GM23338 (cell line): ENCODE measurements at regions not wholly inside any gene's neighbourhood (a gene's known extent, or its start where the extent isn't known, plus 50 kb on each side); places are given as distances from the start of the nearest gene placed in this dataset.

ENCODE experiments used
- ATAC-seq: fragments of 200-7000 bp; cut with Tn5 transposase; 3 replicates; pipeline ENCODE4 v1.9.1; 2020
- DNase-seq: peaks from one replicate; pipeline ENCODE4 v3.0.0-alpha.2; 2015; ENCODE audit warnings: low spot score
- H2AFZ ChIP-seq: fragments of 200-600 bp; sonication (generic); 2 replicates; pipeline ENCODE4 v1.8.0; 2016; ENCODE audit warnings: antibody characterized with exemption, mild to moderate bottlenecking, moderate library complexity
- H3F3A ChIP-seq: fragments of 200-600 bp; sonication (generic); replicated peaks from 2 replicates; pipeline ENCODE4 v1.8.0; 2017; ENCODE audit warnings: antibody characterized with exemption, mixed run types, low read depth
- H3K27ac ChIP-seq: fragments of 200-600 bp; sonication (generic); 2 replicates; pipeline ENCODE4 v1.6.1; 2016; ENCODE audit warnings: low read depth
- H3K27me3 ChIP-seq: fragments of 200-600 bp; sonication (generic); 2 replicates; pipeline ENCODE4 v1.8.0; 2016; ENCODE audit warnings: mild to moderate bottlenecking, mixed run types, moderate library complexity; ENCODE audit not compliant: insufficient read depth
- H3K36me3 ChIP-seq: fragments of 200-600 bp; sonication (generic); 2 replicates; pipeline ENCODE4 v1.8.0; 2016; ENCODE audit warnings: mild to moderate bottlenecking; ENCODE audit not compliant: insufficient read depth
- H3K4me1 ChIP-seq: fragments of 200-600 bp; sonication (generic); 2 replicates; pipeline ENCODE4 v1.8.0; 2016; ENCODE audit warnings: mild to moderate bottlenecking, moderate library complexity; ENCODE audit not compliant: insufficient read depth
- H3K4me2 ChIP-seq: fragments of 200-600 bp; sonication (generic); 2 replicates; pipeline ENCODE4 v1.7.1; 2017; ENCODE audit warnings: mixed run types
- H3K4me3 ChIP-seq: fragments of 200-600 bp; sonication (generic); 2 replicates; pipeline ENCODE4 v1.6.1; 2016; ENCODE audit warnings: mixed run types
- H3K79me2 ChIP-seq: fragments of 200-600 bp; sonication (generic); replicated peaks from 2 replicates; pipeline ENCODE4 v1.8.0; 2017; ENCODE audit warnings: mild to moderate bottlenecking; ENCODE audit not compliant: insufficient read depth
- H3K9me2 ChIP-seq: fragments of 200-600 bp; sonication (generic); 2 replicates; pipeline ENCODE4 v1.8.0; 2017; ENCODE audit not compliant: insufficient read depth
- H4K20me1 ChIP-seq: fragments of 200-600 bp; sonication (generic); replicated peaks from 2 replicates; pipeline ENCODE4 v1.8.0; 2017; ENCODE audit warnings: mild to moderate bottlenecking; ENCODE audit not compliant: insufficient read depth
- H3K27ac Mint-ChIP-seq: 2 replicates; pipeline ENCODE4 v1.8.0; 2020; ENCODE audit warnings: inconsistent platforms, mild to moderate bottlenecking, moderate library complexity, mixed read lengths
- H3K27me3 Mint-ChIP-seq: 3 replicates; pipeline ENCODE4 v1.8.0; 2022; ENCODE audit warnings: low read depth, mild to moderate bottlenecking, moderate library complexity, mixed read lengths, inconsistent platforms; ENCODE audit not compliant: insufficient read depth, poor library complexity
- H3K36me3 Mint-ChIP-seq: 3 replicates; pipeline ENCODE4 v1.8.0; 2021; ENCODE audit warnings: low read depth, mild to moderate bottlenecking, inconsistent platforms, moderate library complexity, mixed read lengths
- H3K4me1 Mint-ChIP-seq: 3 replicates; pipeline ENCODE4 v1.8.0; 2020; ENCODE audit warnings: mild to moderate bottlenecking, inconsistent platforms, mixed read lengths
- H3K4me3 Mint-ChIP-seq: 3 replicates; pipeline ENCODE4 v1.8.0; 2021; ENCODE audit warnings: moderate library complexity, mild to moderate bottlenecking, inconsistent platforms, mixed read lengths
- H3K9me3 Mint-ChIP-seq: 3 replicates; pipeline ENCODE4 v1.8.0; 2020; ENCODE audit warnings: moderate library complexity, mild to moderate bottlenecking, inconsistent platforms, mixed read lengths
- CREB1 ChIP-seq: fragments of 250-450 bp; sonication (Bioruptor Pico); IDR thresholded peaks from 2 replicates; pipeline ENCODE4 v1.5.0; 2020; ENCODE audit warnings: low read depth, mild to moderate bottlenecking, moderate library complexity
- EZH2 ChIP-seq: fragments of 200-600 bp; sonication (generic); IDR thresholded peaks from one replicate; pipeline ENCODE4 v1.8.0; 2017; ENCODE audit warnings: antibody characterized with exemption, mild to moderate bottlenecking, low read depth; ENCODE audit not compliant: unreplicated experiment
- EZH2phosphoT487 ChIP-seq: fragments of 200-600 bp; sonication (generic); IDR thresholded peaks from one replicate; pipeline ENCODE4 v1.8.1; 2018; ENCODE audit warnings: antibody characterized with exemption; ENCODE audit not compliant: unreplicated experiment
- NANOG ChIP-seq: IDR thresholded peaks from 2 replicates; pipeline ENCODE4 v1.6.1; 2016; ENCODE audit warnings: antibody characterized with exemption, borderline replicate concordance
- POLR2AphosphoS5 ChIP-seq: IDR thresholded peaks from 2 replicates; pipeline ENCODE4 v1.6.1; 2016; ENCODE audit warnings: antibody characterized with exemption, low read depth
- STAT1 ChIP-seq: IDR thresholded peaks from one replicate; pipeline ENCODE4 v1.6.1; 2016; ENCODE audit warnings: antibody characterized with exemption; ENCODE audit not compliant: unreplicated experiment
- ZNF114 ChIP-seq: fragments of 250-450 bp; sonication (Bioruptor Pico); IDR thresholded peaks from 2 replicates; pipeline ENCODE4 v1.5.0; 2020; ENCODE audit warnings: mild to moderate bottlenecking, moderate library complexity
- ZNF331 ChIP-seq: fragments of 250-450 bp; sonication (Bioruptor Pico); IDR thresholded peaks from 2 replicates; pipeline ENCODE4 v1.5.0; 2020; ENCODE audit warnings: low read depth, mild to moderate bottlenecking, moderate library complexity
- TF ChIP-seq, protein P1 (sequence below): fragments of 250-450 bp; sonication (Bioruptor Pico); IDR thresholded peaks from 2 replicates; pipeline ENCODE4 v1.5.0; 2020; ENCODE audit warnings: mild to moderate bottlenecking, moderate library complexity
- TF ChIP-seq, protein P2 (sequence below), 2 experiments: fragments of 200-600 bp in 1 of 2; sonication (generic) in 1 of 2; conservative IDR thresholded peaks; 2 replicates each; pipeline versions ENCODE4 v1.5.1 to v1.6.1; 2016 to 2017; ENCODE audit warnings: antibody characterized with exemption in 2 of 2, low read depth in 2 of 2, mild to moderate bottlenecking in 2 of 2, moderate library complexity in 1 of 2

DNA sequence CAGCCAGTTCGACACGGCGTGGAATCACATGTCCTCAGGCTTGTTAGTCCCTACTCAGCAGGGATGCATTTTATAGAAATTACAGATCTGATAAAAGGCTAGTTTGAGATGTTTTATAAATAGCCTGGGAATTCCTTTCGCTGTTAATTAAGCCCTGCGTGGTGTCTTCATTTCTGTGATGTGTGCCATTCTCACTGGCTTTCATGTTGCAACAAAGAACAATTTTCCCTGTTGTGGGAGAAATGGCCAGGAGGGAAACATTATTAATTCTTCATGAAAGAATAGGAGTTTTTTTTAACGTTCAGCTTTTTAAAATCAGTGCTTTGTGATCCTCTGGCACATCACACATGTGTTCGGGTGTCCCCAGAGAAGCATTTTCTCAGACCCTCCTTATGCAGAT, 427.3 kb upstream of the FRG1 start:
- Mint-ChIP-seq H3K4me3 (no peak overlapping the region), H3K9me3 (peaks cover 62% of the 10 kb centered on the region), H3K4me1 (peaks cover 5% of the 10 kb centered on the region), H3K27me3 (peaks cover 9% of the 10 kb centered on the region), H3K27ac (no peak overlapping the region), H3K36me3 (no peaks in the 10 kb centered on the region; the same call in 2 of the 3 replicates)
- H3F3A ChIP-seq, result no peaks in the 10 kb centered on the region
- no peaks in the 10 kb centered on the region for H3K9me2 ChIP-seq
- H4K20me1 ChIP-seq, result no peaks in the 10 kb centered on the region
- no peaks in the 10 kb centered on the region for H3K27me3 ChIP-seq
- no peak overlapping the region for H3K4me2 ChIP-seq
- ATAC-seq (no peak), DNase-seq (no peak)
- 0 out of 2 replicates have a peak, but pooled peaks cover 5% of the 10 kb centered on the region for H3K4me1 ChIP-seq
- H3K4me3 ChIP-seq, result no peak overlapping the region
- no peaks in the 10 kb centered on the region for H3K36me3 ChIP-seq
- no peak overlapping the region for H3K27ac ChIP-seq
- TF ChIP-seq ZNF114 (no peak), CREB1 (no peak), EZH2phosphoT487 (no peak), NANOG (no peak), EZH2 (no peak), POLR2AphosphoS5 (no peak), STAT1 (no peak), ZNF331 (CRISPR knock-in tag) (no peak)
- TF ChIP-seq, protein P1, sequence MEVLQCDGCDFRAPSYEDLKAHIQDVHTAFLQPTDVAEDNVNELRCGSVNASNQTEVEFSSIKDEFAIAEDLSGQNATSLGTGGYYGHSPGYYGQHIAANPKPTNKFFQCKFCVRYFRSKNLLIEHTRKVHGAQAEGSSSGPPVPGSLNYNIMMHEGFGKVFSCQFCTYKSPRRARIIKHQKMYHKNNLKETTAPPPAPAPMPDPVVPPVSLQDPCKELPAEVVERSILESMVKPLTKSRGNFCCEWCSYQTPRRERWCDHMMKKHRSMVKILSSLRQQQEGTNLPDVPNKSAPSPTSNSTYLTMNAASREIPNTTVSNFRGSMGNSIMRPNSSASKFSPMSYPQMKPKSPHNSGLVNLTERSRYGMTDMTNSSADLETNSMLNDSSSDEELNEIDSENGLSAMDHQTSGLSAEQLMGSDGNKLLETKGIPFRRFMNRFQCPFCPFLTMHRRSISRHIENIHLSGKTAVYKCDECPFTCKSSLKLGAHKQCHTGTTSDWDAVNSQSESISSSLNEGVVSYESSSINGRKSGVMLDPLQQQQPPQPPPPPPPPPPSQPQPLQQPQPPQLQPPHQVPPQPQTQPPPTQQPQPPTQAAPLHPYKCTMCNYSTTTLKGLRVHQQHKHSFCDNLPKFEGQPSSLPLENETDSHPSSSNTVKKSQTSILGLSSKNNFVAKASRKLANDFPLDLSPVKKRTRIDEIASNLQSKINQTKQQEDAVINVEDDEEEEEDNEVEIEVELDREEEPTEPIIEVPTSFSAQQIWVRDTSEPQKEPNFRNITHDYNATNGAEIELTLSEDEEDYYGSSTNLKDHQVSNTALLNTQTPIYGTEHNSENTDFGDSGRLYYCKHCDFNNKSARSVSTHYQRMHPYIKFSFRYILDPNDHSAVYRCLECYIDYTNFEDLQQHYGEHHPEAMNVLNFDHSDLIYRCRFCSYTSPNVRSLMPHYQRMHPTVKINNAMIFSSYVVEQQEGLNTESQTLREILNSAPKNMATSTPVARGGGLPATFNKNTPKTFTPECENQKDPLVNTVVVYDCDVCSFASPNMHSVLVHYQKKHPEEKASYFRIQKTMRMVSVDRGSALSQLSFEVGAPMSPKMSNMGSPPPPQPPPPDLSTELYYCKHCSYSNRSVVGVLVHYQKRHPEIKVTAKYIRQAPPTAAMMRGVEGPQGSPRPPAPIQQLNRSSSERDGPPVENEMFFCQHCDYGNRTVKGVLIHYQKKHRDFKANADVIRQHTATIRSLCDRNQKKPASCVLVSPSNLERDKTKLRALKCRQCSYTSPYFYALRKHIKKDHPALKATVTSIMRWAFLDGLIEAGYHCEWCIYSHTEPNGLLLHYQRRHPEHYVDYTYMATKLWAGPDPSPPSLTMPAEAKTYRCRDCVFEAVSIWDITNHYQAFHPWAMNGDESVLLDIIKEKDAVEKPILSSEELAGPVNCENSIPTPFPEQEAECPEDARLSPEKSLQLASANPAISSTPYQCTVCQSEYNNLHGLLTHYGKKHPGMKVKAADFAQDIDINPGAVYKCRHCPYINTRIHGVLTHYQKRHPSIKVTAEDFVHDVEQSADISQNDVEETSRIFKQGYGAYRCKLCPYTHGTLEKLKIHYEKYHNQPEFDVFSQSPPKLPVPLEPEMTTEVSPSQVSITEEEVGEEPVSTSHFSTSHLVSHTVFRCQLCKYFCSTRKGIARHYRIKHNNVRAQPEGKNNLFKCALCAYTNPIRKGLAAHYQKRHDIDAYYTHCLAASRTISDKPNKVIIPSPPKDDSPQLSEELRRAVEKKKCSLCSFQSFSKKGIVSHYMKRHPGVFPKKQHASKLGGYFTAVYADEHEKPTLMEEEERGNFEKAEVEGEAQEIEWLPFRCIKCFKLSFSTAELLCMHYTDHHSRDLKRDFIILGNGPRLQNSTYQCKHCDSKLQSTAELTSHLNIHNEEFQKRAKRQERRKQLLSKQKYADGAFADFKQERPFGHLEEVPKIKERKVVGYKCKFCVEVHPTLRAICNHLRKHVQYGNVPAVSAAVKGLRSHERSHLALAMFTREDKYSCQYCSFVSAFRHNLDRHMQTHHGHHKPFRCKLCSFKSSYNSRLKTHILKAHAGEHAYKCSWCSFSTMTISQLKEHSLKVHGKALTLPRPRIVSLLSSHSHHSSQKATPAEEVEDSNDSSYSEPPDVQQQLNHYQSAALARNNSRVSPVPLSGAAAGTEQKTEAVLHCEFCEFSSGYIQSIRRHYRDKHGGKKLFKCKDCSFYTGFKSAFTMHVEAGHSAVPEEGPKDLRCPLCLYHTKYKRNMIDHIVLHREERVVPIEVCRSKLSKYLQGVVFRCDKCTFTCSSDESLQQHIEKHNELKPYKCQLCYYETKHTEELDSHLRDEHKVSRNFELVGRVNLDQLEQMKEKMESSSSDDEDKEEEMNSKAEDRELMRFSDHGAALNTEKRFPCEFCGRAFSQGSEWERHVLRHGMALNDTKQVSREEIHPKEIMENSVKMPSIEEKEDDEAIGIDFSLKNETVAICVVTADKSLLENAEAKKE, result no peak
- TF ChIP-seq, protein P2, sequence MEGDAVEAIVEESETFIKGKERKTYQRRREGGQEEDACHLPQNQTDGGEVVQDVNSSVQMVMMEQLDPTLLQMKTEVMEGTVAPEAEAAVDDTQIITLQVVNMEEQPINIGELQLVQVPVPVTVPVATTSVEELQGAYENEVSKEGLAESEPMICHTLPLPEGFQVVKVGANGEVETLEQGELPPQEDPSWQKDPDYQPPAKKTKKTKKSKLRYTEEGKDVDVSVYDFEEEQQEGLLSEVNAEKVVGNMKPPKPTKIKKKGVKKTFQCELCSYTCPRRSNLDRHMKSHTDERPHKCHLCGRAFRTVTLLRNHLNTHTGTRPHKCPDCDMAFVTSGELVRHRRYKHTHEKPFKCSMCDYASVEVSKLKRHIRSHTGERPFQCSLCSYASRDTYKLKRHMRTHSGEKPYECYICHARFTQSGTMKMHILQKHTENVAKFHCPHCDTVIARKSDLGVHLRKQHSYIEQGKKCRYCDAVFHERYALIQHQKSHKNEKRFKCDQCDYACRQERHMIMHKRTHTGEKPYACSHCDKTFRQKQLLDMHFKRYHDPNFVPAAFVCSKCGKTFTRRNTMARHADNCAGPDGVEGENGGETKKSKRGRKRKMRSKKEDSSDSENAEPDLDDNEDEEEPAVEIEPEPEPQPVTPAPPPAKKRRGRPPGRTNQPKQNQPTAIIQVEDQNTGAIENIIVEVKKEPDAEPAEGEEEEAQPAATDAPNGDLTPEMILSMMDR (conservative IDR thresholded peaks at IDR 0.05; ENCODE audit: low read depth in 2 of 2), result no peak
- 0 out of 2 replicates have a peak overlapping the region, but pooled peaks have one; percentile 7 for H2AFZ ChIP-seq
- H3K79me2 ChIP-seq, result no peaks in the 10 kb centered on the region
